GM12878 (cell line): ENCODE measurements at regions not wholly inside any gene's neighbourhood (a gene's known extent, or its start where the extent isn't known, plus 50 kb on each side); places are given as distances from the start of the nearest gene placed in this dataset.

Experiments
- ATAC-seq: fragments of 200-7000 bp; cut with Tn5 transposase; 3 replicates; pipeline ENCODE4 v1.9.1; 2020; ENCODE audit warnings: mild to moderate bottlenecking, moderate library complexity
- BruUV-seq: library from RNA; stranded (reverse); fragments of 400-500 nt; replicated peaks from 2 replicates; lab custom pipeline; 2021; lab: Mats Ljungman, UMichigan
- CTCF ChIA-PET: fragments of 300-600 bp; sonication (Branson Sonifier 250); formaldehyde crosslinking; extraction: SDS; loops from one replicate; lab custom pipeline; 2021; ENCODE audit warnings: inconsistent platforms; lab: Yijun Ruan, JAX
- POLR2A ChIA-PET: fragments of 350-600 bp; formaldehyde crosslinking; extraction: SDS; loops from one replicate; lab custom pipeline; 2021; ENCODE audit warnings: inconsistent platforms; lab: Charles Lee
- RAD21 ChIA-PET: fragments of 300-600 bp; sonication (Branson Sonifier 250); formaldehyde crosslinking; loops from one replicate; lab custom pipeline; 2023; ENCODE audit warnings: antibody characterized with exemption; ENCODE audit not compliant: unreplicated experiment; lab: Charles Lee
- SMC1A ChIA-PET: fragments of 300-600 bp; sonication (Branson Sonifier 250); formaldehyde crosslinking; loops from one replicate; lab custom pipeline; 2023; ENCODE audit not compliant: unreplicated experiment, uncharacterized antibody; lab: Charles Lee
- DNase-seq: peaks from one replicate; pipeline ENCODE4 v3.0.0-alpha.2; 2011; ENCODE audit warnings: low read depth, low spot score
- FAIRE-seq: peaks from 3 replicates; lab custom pipeline; 2011; peaks lifted over from hg19 to GRCh38; lab: Jason Lieb, UNC
- H2AFZ ChIP-seq: 2 replicates; pipeline ENCODE4 v1.6.0; 2011; ENCODE audit warnings: low read depth, low read length, control low read depth; ENCODE audit not compliant: control insufficient read depth
- H3K27ac ChIP-seq: 2 replicates; pipeline ENCODE4 v1.5.1; 2011; ENCODE audit warnings: control low read depth; ENCODE audit not compliant: control insufficient read depth, insufficient read depth
- H3K27me3 ChIP-seq, 2 experiments: replicated peaks in 1 of 2; 2 replicates each; pipeline versions ENCODE4 v1.6.0 to v1.6.1; 2011; ENCODE audit warnings: low read length in 1 of 2; ENCODE audit not compliant: control insufficient read depth in 2 of 2, insufficient read depth in 2 of 2
- H3K36me3 ChIP-seq, 2 experiments: 2 replicates each; pipeline ENCODE4 v1.5.1; 2011; ENCODE audit warnings: low read length in 1 of 2; ENCODE audit not compliant: control insufficient read depth in 2 of 2, insufficient read depth in 2 of 2
- H3K4me1 ChIP-seq: 2 replicates; pipeline ENCODE4 v1.6.1; 2011; ENCODE audit warnings: mild to moderate bottlenecking, low read length, moderate library complexity, mixed read lengths; ENCODE audit not compliant: control insufficient read depth, insufficient read depth
- H3K4me2 ChIP-seq: 2 replicates; pipeline ENCODE4 v1.6.0; 2011; ENCODE audit warnings: control low read depth; ENCODE audit not compliant: control insufficient read depth, insufficient read depth
- H3K4me3 ChIP-seq: fragments of 200-600 bp; sonication (generic); 2 replicates; pipeline ENCODE4 v1.5.1; 2016
- H3K79me2 ChIP-seq: 2 replicates; pipeline ENCODE4 v1.6.0; 2011; ENCODE audit warnings: low read length; ENCODE audit not compliant: control insufficient read depth, insufficient read depth
- H3K9ac ChIP-seq: 2 replicates; pipeline ENCODE4 v1.8.0; 2011; ENCODE audit warnings: low read length, control low read depth, mixed read lengths; ENCODE audit not compliant: control insufficient read depth, insufficient read depth
- H3K9me3 ChIP-seq: replicated peaks from 3 replicates; pipeline ENCODE4 v1.5.1; 2011; ENCODE audit warnings: mild to moderate bottlenecking, low read length; ENCODE audit not compliant: control insufficient read depth, insufficient read depth
- H4K20me1 ChIP-seq: 2 replicates; pipeline ENCODE4 v1.6.0; 2011; ENCODE audit not compliant: control insufficient read depth, insufficient read depth
- BHLHE40 ChIP-seq, 2 experiments: fragments of 450-650 bp in 1 of 2; IDR thresholded peaks; 2 replicates each; pipeline ENCODE4 v1.6.1; 2011 to 2017; ENCODE audit warnings: low read depth in 2 of 2, borderline replicate concordance in 1 of 2, improper control_type of control experiment in 1 of 2, low read length in 1 of 2, mild to moderate bottlenecking in 1 of 2
- POLR2AphosphoS2 ChIP-seq: IDR thresholded peaks from 2 replicates; pipeline ENCODE4 v1.6.1; 2011; ENCODE audit warnings: low read depth, mild to moderate bottlenecking, low read length, improper control_type of control experiment, moderate library complexity
- TCF7 ChIP-seq: IDR thresholded peaks from 2 replicates; pipeline ENCODE4 v1.6.1; 2014; ENCODE audit warnings: antibody characterized with exemption, borderline replicate concordance
- WGBS: methylation state at CpG from one replicate; pipeline ENCODE4 v1.1.6; 2016; ENCODE audit warnings: low lambda C conversion rate; ENCODE audit not compliant: insufficient replicate concordance, insufficient coverage; ENCODE audit errors: missing lambda C conversion rate; 5-methylcytosine and 5-hydroxymethylcytosine counted together
- in situ Hi-C: fragments of 300-500 bp; cut with MboI; formaldehyde crosslinking; loops from 9 replicates; pipeline ENCODE4 v1.14.3; 2018; ENCODE audit warnings: mixed read lengths
- intact Hi-C: fragments of 100-400 bp; cut with micrococcal nuclease; formaldehyde crosslinking; loops from one replicate; pipeline ENCODE4 v1.14.2; 2022; ENCODE audit not compliant: unreplicated experiment
- TF ChIP-seq, protein P1 (sequence below): IDR thresholded peaks from 2 replicates; pipeline ENCODE4 v1.6.1; 2012; ENCODE audit warnings: improper control_type of control experiment, low read depth, low read length; ENCODE audit not compliant: insufficient replicate concordance
- TF ChIP-seq, protein P2 (sequence below), 3 experiments: IDR thresholded peaks in 2 of 3; conservative IDR thresholded peaks in 1 of 3; 2 replicates each; pipeline ENCODE4 v1.5.1; 2011; ENCODE audit warnings: low read depth in 3 of 3, low read length in 3 of 3, mild to moderate bottlenecking in 3 of 3, control low read depth in 2 of 3, moderate library complexity in 2 of 3, inconsistent platforms in 1 of 3, mixed read lengths in 1 of 3; ENCODE audit not compliant: control insufficient read depth in 2 of 3, insufficient read depth in 1 of 3; ENCODE audit errors: extremely low read depth in 1 of 3

DNA sequence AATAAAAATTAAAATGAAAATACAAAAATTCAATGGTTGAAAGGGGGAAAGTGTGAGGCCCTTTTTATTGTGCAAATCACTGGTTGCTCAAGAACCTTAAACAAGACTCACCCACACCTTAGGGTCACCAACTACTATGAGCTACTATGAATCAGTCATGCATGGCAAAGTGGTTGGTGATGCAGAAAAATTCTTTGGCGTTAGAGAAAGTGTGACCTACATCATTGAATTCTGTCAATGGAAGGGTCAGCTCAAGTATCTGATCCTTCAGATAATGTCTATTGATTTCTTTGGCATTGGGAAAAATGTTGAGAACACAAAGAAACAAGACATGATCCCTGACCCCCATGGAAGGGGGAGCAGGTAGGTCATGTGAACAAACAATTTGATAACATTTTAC lies 149.7 kb upstream of the ADCY2 start (continued):
- TF ChIP-seq, protein P1, sequence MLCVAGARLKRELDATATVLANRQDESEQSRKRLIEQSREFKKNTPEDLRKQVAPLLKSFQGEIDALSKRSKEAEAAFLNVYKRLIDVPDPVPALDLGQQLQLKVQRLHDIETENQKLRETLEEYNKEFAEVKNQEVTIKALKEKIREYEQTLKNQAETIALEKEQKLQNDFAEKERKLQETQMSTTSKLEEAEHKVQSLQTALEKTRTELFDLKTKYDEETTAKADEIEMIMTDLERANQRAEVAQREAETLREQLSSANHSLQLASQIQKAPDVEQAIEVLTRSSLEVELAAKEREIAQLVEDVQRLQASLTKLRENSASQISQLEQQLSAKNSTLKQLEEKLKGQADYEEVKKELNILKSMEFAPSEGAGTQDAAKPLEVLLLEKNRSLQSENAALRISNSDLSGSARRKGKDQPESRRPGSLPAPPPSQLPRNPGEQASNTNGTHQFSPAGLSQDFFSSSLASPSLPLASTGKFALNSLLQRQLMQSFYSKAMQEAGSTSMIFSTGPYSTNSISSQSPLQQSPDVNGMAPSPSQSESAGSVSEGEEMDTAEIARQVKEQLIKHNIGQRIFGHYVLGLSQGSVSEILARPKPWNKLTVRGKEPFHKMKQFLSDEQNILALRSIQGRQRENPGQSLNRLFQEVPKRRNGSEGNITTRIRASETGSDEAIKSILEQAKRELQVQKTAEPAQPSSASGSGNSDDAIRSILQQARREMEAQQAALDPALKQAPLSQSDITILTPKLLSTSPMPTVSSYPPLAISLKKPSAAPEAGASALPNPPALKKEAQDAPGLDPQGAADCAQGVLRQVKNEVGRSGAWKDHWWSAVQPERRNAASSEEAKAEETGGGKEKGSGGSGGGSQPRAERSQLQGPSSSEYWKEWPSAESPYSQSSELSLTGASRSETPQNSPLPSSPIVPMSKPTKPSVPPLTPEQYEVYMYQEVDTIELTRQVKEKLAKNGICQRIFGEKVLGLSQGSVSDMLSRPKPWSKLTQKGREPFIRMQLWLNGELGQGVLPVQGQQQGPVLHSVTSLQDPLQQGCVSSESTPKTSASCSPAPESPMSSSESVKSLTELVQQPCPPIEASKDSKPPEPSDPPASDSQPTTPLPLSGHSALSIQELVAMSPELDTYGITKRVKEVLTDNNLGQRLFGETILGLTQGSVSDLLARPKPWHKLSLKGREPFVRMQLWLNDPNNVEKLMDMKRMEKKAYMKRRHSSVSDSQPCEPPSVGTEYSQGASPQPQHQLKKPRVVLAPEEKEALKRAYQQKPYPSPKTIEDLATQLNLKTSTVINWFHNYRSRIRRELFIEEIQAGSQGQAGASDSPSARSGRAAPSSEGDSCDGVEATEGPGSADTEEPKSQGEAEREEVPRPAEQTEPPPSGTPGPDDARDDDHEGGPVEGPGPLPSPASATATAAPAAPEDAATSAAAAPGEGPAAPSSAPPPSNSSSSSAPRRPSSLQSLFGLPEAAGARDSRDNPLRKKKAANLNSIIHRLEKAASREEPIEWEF: no peak
- TF ChIP-seq, all 136 proteins: peak for 0

DNA sequence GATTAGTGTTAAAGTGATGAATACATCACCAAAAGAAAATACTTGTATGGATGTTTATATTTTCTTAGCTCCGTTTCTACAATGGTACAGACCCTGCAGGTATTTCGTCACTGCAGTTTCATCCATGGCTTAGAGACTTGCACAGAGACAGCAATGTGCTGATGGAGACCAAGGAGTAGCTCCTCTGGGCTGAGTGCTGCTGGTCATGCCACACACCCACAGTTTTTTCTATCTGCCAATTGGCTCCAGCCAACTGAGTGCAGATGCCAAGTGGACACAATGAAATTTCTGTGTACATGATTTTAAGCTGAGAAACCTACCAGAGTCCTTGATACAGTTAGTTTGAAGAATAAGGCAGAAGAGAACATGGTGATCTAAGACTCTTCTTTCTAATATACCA lies 145.9 kb upstream of the ADCY2 start:
- Histone ChIP-seq H4K20me1 (no peaks in the 10 kb centered on the region), H3K9ac (no peak overlapping the region), H3K27ac (no peak overlapping the region), H3K4me2 (no peak overlapping the region), H3K9me3 (no peaks in the 10 kb centered on the region), H3K27me3 (no peaks in the 10 kb centered on the region), H3K79me2 (no peaks in the 10 kb centered on the region), H2AFZ (no peak overlapping the region), H3K4me3 (no peak overlapping the region), H3K36me3 (no peaks in the 10 kb centered on the region), H3K4me1 (no peaks in the 10 kb centered on the region)
- CTCF ChIA-PET: no interaction called here
- in situ Hi-C loops: no loop called here
- FAIRE-seq: no peak
- no TSS peak for BruUV-seq
- RAD21 ChIA-PET: interaction anchor here (0.8 kb wide), 1 partner anchor 11 kb away, joined by 3 read pairs; no protein-coding TSS in a partner anchor
- no peak for DNase-seq
- TF ChIP-seq BHLHE40 (IDR thresholded peaks at IDR 0.05; ENCODE audit: borderline replicate concordance in 1 of 2, low read depth in 2 of 2, low read length in 1 of 2) (no peak), POLR2AphosphoS2 (no peak), TCF7 (no peak)
- TF ChIP-seq, protein P2, sequence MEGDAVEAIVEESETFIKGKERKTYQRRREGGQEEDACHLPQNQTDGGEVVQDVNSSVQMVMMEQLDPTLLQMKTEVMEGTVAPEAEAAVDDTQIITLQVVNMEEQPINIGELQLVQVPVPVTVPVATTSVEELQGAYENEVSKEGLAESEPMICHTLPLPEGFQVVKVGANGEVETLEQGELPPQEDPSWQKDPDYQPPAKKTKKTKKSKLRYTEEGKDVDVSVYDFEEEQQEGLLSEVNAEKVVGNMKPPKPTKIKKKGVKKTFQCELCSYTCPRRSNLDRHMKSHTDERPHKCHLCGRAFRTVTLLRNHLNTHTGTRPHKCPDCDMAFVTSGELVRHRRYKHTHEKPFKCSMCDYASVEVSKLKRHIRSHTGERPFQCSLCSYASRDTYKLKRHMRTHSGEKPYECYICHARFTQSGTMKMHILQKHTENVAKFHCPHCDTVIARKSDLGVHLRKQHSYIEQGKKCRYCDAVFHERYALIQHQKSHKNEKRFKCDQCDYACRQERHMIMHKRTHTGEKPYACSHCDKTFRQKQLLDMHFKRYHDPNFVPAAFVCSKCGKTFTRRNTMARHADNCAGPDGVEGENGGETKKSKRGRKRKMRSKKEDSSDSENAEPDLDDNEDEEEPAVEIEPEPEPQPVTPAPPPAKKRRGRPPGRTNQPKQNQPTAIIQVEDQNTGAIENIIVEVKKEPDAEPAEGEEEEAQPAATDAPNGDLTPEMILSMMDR (IDR thresholded peaks at IDR 0.05 in 2 of 3, conservative IDR thresholded peaks at IDR 0.05 in 1 of 3; ENCODE audit: control insufficient read depth in 2 of 3, extremely low read depth in 1 of 3, insufficient read depth in 1 of 3, low read depth in 3 of 3, low read length in 3 of 3): no peak
- SMC1A ChIA-PET: interaction anchor here (1.3 kb wide), 1 partner anchor 11 kb away, joined by 3 read pairs; no protein-coding TSS in a partner anchor
- POLR2A ChIA-PET: no interaction called here
- intact Hi-C loops: loop anchor here (10.0 kb wide), 1 partner anchor 345 kb away; no protein-coding TSS in a partner anchor
- ATAC-seq: no peak
- WGBS: 25% methylated on average over 2 of the region's 2 CpGs
